ENCODE measurements at regions not wholly inside any gene's neighbourhood (a gene's known extent, or its start where the extent isn't known, plus 50 kb on each side); places are given as distances from the start of the nearest gene placed in this dataset.

- Histone ChIP-seq H3K36me3 (no peaks in the 10 kb centered on the region), H3K4me3 (no peak overlapping the region), H3K4me1 (no peaks in the 10 kb centered on the region), H3K27ac (no peak overlapping the region), H3K9me3 (no peaks in the 10 kb centered on the region), H3K27me3 (no peaks in the 10 kb centered on the region)
- intact Hi-C loops (cut with DNase I), result no loop called here
- TF ChIP-seq CTCF (IDR thresholded peaks at IDR 0.05), result no peak
- FAIRE-seq (no peak), ATAC-seq (peak in 1 of 4 donors; percentile 14), DNase-seq (no peak)
- 45 to 52% methylated on average over 3 of the region's 3 CpGs for WGBS, 2 donors
These were observed 132.0 kb downstream of the RPS24 start for GRCh38 chr10:78165617-78166016.

- FAIRE-seq, result no peak
- H3K27me3 ChIP-seq, result no peaks in the 10 kb centered on the region
- no peak for ATAC-seq
These were observed 132.6 kb downstream of the RPS24 start for GRCh38 chr10:78166261-78166660.

GRCh38 chr10:78169214-78169613 lies 135.6 kb downstream of the RPS24 start:
- H3K36me3 ChIP-seq, result no peaks in the 10 kb centered on the region
- intact Hi-C loops (cut with DNase I), result no loop called here
- DNase-seq (no peak), FAIRE-seq (no peak), ATAC-seq (no peak)
- H3K9me3 ChIP-seq, result no peaks in the 10 kb centered on the region
- WGBS, 2 donors, result 64 to 69% methylated on average over 4 of the region's 4 CpGs
- H3K4me1 ChIP-seq, result no peaks in the 10 kb centered on the region
- no peak for TF ChIP-seq CTCF (IDR thresholded peaks at IDR 0.05)
- H3K4me3 ChIP-seq, result no peak overlapping the region
- H3K27ac ChIP-seq, result no peak overlapping the region
- H3K27me3 ChIP-seq, result no peaks in the 10 kb centered on the region

More at GRCh38 chr10:78166261-78166660, 132.6 kb downstream of the RPS24 start:
- Histone ChIP-seq H3K36me3 (no peaks in the 10 kb centered on the region), H3K4me3 (no peak overlapping the region), H3K9me3 (no peaks in the 10 kb centered on the region), H3K4me1 (no peaks in the 10 kb centered on the region), H3K27ac (no peak overlapping the region)
- no peak for TF ChIP-seq CTCF (IDR thresholded peaks at IDR 0.05)
- intact Hi-C loops (cut with DNase I), result no loop called here
- no peak for DNase-seq
- WGBS, 2 donors, result 86 to 95% methylated on average over 3 of the region's 3 CpGs

GRCh38 chr10:78170026-78170475 lies 136.4 kb downstream of the RPS24 start:
- DNase-seq (no peak), ATAC-seq (no peak), FAIRE-seq (no peak)
- H3K36me3 ChIP-seq, result no peaks in the 10 kb centered on the region
- no peaks in the 10 kb centered on the region for H3K27me3 ChIP-seq
- no peak overlapping the region for H3K4me3 ChIP-seq
- no peaks in the 10 kb centered on the region for H3K9me3 ChIP-seq
- TF ChIP-seq CTCF (IDR thresholded peaks at IDR 0.05), result no peak
- no peak overlapping the region for H3K27ac ChIP-seq
- intact Hi-C loops (cut with DNase I), result no loop called here
- 85 to 87% methylated on average over 3 of the region's 3 CpGs for WGBS, 2 donors
- no peaks in the 10 kb centered on the region for H3K4me1 ChIP-seq

GRCh38 chr10:78171633-78172400 lies 138.2 kb downstream of the RPS24 start:
- Histone ChIP-seq H3K36me3 (no peaks in the 10 kb centered on the region), H3K27ac (no peak overlapping the region), H3K4me3 (no peak overlapping the region), H3K27me3 (no peaks in the 10 kb centered on the region), H3K4me1 (no peaks in the 10 kb centered on the region), H3K9me3 (no peaks in the 10 kb centered on the region)
- TF ChIP-seq CTCF (IDR thresholded peaks at IDR 0.05), result no peak
- intact Hi-C loops (cut with DNase I), result no loop called here
- no peak for DNase-seq
- ATAC-seq, result no peak
- WGBS, 2 donors, result 86 to 89% methylated on average over 6 of the region's 6 CpGs
- no peak for FAIRE-seq

Measured in pancreas (tissue), 10 donors.